Activated CD8-positive, alpha-beta memory T cell treated with anti-CD3 and anti-CD28 coated beads for 1 hour (primary cell): ENCODE measurements at regions not wholly inside any gene's neighbourhood (a gene's known extent, or its start where the extent isn't known, plus 50 kb on each side); places are given as distances from the start of the nearest gene placed in this dataset.

Source experiments
- DNase-seq, 2 donors: peaks; one replicate each; pipeline ENCODE4 v3.0.0-alpha.2; 2020; ENCODE audit warnings: low read depth in 1 of 2; ENCODE audit errors: extremely low read depth in 1 of 2

DNA sequence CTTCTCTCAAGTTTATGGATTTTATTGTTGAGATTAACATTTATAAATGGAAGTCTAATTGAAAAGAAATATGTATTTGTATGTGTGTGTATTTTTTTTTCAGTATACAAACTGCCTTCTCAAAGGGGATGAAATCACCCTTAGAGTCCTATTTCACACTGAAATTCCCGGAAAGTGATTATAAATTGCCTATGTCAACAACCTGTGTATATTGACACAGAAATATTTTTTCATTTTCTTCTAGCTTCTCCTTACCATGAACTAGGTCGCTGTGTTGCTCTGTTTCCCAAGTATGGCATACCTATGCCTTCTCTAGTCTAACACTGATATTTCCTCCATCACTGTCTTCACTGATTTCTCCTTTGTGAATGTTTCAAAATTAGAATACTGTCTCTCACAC, 444.0 kb upstream of the AZI2 start:
- no peak for DNase-seq

- DNase-seq: no peak
Measured at GRCh38 chr3:28799084-28799483, 450.5 kb upstream of the AZI2 start.

DNA sequence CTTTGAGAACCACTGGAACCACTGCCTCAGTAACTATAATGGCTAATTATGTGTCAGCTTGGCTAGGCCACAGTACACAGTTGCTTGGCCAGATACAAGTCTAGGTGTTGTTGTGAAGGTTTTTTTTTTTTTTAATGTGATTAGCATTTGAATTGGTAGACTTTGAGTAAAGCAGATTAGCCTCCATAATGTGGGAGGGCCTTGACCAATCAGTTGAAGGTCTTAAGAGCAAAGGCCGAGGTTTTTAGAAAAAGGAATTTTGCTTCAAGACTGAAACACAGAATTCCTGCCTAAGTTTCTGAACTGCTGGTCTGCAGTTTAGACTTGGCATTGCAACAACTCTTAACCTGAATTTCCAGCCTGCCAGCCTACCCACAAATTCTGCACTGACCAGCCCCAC, 451.6 kb upstream of the AZI2 start:
- DNase-seq: no peak

DNA sequence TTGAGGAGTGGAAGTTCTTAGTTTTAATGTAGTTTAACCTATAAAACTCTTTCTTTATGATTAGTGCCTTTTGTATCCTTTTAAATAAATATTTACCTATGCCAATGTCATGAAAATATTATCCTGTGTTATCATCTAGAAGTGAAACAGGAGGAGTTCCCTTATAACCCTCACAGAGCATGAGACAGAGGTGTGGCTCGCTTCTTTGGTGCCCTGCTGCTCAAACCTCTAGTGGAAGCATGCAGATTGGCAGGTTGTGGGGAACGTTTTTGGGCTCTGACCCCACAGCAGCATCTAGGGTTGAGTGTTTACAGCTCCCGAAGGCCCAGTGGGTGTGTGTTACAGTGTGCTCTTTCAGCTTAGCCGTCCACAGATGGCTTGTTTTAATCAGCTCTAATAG, 459.4 kb upstream of the AZI2 start:
- DNase-seq: no peak

GRCh38 chr3:28816017-28816416, 464.9 kb upstream of the RBMS3 start:
- no peak for DNase-seq

- no peak for DNase-seq
Measured at GRCh38 chr3:28824316-28824715, 456.6 kb upstream of the RBMS3 start.

GRCh38 chr3:28826840-28827239, 454.0 kb upstream of the RBMS3 start:
- DNase-seq: no peak

GRCh38 chr3:28835249-28835648, 445.6 kb upstream of the RBMS3 start:
- no peak for DNase-seq

GRCh38 chr3:28835751-28836150, 445.1 kb upstream of the RBMS3 start:
- no peak for DNase-seq

GRCh38 chr3:28836199-28836598, 444.7 kb upstream of the RBMS3 start:
- no peak for DNase-seq

DNA sequence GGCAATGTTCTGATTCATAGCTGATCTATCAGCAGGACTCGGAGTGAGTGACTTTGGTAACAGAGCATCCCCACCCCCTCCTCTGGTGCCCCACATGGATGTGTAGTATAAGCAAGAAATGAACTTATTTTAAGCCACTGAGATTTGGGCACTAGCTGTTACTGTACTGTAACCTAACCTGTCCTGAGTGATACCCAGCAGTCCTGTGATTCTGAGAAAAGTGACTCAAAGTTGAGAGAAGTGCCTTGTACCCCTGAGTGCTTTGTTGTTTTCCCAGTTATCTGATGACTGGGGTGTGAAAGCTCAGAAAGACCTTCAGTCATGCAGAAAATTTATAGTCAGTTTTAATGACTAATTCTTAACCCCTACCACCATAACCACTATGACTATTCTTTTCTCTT, 439.9 kb upstream of the RBMS3 start:
- no peak for DNase-seq

DNA sequence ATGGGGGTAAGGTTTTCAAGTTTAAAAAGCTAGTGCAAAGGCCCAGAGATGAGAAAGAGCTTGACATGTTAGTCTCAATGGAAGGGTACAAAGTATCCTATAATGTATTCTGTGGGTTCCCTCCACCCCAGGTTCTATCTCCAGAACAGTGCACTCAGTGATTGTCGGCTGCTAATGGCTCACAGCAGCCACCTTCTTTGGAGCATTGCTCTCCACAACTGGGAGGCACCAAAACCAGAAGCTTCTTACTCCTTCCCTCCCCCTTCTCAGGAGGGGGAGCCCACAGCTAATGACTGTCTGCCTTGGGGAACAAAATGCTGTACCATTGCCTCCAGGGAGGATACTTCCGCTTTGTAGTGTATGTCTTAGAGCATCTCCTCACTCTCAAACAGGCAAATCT, 439.4 kb upstream of the RBMS3 start:
- DNase-seq: no peak

DNA sequence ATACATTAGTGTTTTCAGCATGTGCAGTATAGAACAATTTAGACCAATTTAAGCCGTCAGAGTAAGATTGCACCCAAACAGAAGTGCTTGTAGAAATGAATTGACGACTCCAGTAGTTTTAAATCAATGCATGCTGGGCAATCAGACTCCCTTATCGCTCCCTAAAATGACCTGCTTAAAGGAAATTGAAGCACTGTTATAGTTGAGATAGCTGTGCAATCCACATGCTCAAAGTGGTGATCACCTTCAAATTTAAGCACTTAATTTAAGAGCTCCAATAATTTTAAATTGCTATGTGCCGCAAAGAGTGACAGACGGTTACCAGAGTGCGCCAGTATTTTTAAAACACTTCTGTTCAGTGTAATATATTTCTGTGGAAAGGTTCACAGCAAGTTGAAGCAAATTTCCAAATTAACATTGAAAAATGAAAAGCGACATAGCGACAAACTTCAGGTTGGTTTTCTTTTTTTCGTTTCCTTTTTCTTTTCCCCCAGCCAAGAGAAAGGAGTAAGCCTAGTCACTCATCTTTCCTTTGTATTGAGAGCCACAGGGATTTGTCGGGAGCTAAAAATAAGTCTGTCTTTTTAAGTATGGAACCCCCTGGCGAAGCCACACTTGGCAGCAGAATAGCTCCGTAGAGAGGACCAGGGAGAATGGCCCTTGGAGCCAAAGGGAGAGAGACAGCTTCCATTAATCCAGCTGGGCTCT, 436.4 kb upstream of the RBMS3 start:
- no peak for DNase-seq

GRCh38 chr3:28845006-28845324, 435.9 kb upstream of the RBMS3 start:
- DNase-seq: no peak

DNA sequence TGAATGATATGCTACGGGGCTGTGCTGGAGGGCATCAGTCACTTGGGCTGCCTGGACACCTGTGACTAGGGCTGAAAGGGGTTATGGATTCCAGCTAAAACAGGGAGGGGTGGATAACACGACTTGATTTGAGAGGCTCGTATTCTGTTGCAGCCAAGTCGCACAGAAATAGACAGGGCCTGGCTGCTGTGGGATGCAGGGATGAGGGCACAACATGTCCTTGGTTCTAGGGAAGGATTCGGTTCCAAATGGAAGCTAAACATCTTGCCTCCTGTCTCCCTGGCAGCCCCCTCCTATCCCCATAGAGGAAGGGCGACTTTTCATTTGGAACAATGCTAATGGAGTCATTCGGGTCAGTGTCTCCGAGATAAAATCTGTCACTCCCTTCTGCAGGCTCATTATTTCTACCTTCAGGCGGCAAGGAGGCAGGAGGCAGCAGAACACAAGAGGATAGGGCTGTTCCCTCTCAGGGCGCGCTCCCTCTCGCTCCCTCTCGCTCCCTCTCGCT, 433.8 kb upstream of the RBMS3 start:
- DNase-seq: no peak

- no peak for DNase-seq
Measured at GRCh38 chr3:28847736-28848135, 433.1 kb upstream of the RBMS3 start.

DNA sequence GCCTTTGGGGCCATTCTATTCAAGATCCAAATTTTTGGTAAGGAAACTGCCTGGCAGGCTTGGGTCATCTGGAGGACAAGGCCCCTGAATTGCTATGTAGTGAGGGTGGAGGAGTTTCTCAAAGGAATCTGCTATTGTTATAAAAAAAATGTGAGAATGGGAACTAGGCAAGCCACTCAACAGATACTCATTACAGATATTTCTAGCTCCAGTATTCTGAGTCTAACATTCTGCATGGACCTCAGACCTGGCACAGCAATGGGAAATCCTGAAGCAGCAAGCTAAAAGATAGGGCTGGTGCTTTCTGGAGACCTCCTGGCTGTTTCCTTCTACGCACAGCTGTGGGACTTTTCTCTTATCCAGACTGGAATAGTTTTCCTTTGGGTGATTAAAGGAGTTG, 430.7 kb upstream of the RBMS3 start:
- DNase-seq: no peak

DNA sequence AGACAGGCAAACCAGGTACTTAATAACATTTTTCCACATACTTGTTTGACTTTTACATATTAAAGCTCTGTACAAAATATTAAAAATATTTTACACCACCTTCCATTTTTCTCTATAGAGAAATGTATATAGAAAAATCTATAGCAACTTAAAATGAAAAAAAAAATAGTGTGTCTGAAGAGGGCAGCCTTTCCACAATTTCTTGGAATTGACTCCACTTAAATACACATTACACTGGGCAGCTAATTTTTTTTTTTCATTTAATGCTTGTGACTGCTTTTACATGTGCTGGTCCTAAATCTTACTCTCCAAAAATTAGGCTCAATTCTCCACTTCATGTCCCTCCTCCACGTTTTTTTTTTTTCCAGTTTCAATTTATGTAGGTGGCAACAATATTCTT, 427.0 kb upstream of the RBMS3 start:
- no peak for DNase-seq

DNA sequence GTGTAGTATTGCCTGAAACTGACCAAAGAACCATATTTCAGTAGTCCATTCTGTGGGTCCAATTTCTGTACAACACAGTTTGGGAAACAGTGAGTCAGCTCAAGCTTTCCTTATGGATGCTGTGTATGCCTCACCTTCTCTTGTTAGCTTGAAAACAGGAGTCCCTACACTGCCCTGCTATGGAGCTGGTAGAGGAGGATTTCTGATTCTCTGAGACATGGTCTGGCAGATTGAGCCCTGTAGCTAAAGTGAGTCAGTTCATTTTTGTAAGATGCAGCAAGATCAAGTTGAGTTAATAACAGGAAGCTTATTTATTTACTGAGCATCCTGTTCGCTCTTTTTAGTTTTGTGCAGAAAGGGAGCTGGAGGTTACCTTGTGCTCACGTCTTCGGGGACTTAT, 424.1 kb upstream of the RBMS3 start:
- no peak for DNase-seq

DNA sequence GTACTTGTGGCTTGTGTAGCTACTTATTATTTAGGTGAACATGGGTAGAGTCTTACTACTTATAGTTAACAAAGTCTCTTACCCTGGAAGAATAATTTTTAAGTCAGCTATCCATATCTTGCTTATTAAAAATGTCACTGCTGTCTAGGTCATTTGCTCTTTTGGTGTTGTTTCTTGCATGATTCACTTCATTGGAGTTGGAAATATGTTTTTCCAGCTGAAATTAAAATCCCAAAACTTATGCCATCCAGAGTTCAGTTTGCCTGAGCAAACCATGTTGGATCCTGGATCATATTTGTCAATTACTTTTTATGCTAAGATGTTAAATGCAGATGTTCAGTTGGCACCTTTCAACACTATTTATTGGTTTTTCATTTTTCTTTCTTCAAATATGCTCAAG, 421.0 kb upstream of the RBMS3 start:
- no peak for DNase-seq

DNA sequence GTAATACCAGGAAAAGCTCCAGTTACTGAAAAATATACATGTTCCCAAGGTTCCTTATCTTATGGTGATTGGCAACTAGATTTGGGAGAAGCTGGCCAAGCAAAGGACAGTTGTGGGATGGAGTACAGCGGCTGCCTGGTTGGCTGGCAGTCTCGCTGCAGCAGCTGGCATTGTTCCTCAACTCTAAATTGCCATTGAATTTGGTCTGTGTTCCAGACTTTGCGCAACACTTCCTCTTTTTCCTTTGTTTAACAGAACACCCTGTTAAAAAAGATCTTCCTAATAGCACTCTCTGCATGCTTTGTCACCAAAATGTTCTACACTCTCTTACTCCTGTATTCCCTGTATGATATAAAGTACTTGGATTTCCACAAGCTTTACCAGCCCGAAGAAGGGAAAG, 420.6 kb upstream of the RBMS3 start:
- DNase-seq: no peak

GRCh38 chr3:28863186-28863585, 417.7 kb upstream of the RBMS3 start:
- no peak for DNase-seq

DNA sequence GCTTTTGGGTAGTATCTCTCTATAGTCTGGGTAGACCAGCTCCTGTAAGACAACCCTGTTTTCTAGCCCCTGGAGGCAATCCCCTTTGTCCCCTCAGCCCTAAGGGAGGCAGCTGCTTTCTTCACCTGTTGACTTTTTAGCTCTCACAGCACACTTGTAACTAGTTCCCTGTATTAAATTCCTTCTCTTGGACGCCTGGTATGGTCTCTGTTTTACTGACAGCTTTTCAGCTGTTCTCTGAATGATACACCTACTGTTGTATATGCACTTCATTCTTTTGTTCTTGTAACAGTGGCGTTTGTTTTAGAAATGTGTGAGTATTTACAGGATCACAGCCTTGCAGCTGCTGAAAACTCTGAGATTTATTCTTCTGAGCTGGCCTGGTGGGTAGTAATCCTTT, 413.0 kb upstream of the RBMS3 start:
- DNase-seq: no peak
